ENCODE measurements at regions not wholly inside any gene's neighbourhood (a gene's known extent, or its start where the extent isn't known, plus 50 kb on each side); places are given as distances from the start of the nearest gene placed in this dataset.
"Not testable (repeated sequence)": the region's sequence is repeated elsewhere in the genome, so short reads cannot be mapped to it uniquely, and the experiment has no call there.

- no peak for DNase-seq
These were observed 175.3 kb upstream of the SEMA3E start for GRCh38 chr7:83824214-83824613.

GRCh38 chr7:83821866-83822265 lies 172.9 kb upstream of the SEMA3E start:
- no peak for DNase-seq

DNA sequence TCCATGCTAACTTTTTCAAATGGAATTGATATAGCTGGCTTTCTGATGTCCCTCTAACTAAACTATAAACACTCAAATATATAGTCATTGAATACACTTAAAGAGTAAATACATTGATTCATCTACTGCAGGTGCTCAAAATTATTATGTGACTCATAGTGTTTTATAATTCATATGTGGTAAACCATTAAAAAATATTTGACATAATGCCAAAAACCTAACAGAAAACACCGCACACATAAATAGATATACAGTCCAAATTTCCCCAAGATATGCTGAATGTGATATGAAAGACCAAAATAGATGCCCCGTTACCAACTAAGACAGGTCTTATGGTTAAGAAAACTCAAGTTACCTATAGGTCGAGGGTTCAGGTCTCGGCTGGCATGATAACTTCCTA lies 171.7 kb upstream of the SEMA3E start:
- DNase-seq = no peak

DNA sequence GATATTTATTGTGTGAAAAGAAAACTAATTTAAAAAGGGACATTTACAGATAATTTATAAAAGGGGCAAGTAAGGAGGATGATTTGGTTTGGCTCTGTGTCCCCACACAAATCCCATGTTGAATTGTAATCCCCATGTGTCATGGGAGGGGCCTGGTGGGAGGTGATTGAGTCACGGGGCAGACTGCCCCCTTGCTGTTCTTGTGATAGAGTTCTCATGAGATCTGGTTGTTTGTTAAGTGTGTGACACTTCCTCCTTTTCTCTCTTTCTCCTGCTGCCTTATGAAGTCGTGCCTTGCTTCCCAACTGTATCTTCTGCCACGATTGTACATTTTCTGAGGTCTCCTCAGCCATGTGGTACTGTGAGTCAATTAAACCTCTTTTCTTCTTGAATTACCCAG lies 171.0 kb upstream of the SEMA3E start:
- no peak for DNase-seq

GRCh38 chr7:83814480-83814879 lies 165.5 kb upstream of the SEMA3E start:
- no peak for DNase-seq

DNA sequence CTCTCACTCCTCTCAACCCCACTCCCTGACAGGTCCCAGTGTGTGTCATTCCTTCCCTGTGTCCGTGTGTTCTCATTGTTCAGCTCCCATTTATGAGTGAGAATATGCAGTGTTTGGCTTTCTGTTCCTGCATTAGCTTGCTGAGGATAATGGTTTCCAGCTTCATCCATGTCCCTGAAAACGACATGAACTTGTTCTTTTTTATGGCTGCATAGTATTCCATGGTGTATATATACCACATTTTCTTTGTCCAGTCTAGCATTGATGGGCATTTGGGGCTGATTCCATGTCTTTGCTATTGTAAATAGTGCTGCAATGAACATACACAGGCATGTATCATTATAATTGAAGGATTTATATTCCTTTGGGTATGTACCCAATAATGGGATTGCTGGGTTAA lies 163.6 kb upstream of the SEMA3E start:
- not testable (repeated sequence) for DNase-seq

DNA sequence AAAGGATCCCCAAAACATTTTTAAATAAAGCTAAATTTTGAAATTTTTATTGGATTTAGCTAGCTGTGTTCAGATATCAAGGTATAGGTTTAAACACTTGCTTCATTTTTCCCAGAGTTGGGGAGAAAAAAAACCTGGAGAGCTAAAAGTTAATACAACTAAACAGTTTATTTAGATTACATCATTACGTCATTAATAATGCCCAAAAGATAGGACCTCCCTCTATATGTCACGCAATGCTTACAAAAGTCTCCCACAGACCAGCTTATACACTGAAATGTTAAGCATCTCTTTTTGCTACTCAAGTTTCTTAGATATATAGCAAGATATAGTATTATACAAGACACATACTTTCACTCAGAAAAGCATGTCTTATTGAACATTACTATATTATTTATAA lies 160.0 kb upstream of the SEMA3E start:
- no peak for DNase-seq

GRCh38 chr7:83807774-83808173 lies 158.8 kb upstream of the SEMA3E start:
- no peak for DNase-seq

GRCh38 chr7:83806538-83806937 lies 157.6 kb upstream of the SEMA3E start:
- no peak for DNase-seq

DNA sequence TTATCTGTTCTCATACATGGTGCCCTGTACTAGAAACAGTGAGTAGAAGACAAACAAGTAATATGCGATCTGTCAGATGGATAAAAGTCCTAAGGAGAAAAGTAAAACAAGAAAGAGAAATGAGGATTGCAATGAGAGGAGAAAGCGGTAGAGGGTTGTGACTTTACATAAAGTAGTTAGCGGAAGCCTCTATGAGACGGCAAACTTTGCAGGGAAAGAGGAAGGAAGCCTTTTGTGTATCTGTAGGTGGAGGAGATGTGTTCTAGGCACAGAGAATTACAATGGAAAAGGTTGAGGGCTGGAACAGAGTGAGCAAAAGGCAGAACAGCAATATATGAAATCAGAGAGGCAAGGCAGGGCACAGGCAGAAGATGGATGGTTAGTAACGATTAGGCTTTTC lies 150.4 kb upstream of the SEMA3E start:
- DNase-seq = no peak

- DNase-seq = no peak
These were observed 149.6 kb upstream of the SEMA3E start for GRCh38 chr7:83798489-83798888.

GRCh38 chr7:83796760-83797159 lies 147.8 kb upstream of the SEMA3E start:
- no peak for DNase-seq

DNA sequence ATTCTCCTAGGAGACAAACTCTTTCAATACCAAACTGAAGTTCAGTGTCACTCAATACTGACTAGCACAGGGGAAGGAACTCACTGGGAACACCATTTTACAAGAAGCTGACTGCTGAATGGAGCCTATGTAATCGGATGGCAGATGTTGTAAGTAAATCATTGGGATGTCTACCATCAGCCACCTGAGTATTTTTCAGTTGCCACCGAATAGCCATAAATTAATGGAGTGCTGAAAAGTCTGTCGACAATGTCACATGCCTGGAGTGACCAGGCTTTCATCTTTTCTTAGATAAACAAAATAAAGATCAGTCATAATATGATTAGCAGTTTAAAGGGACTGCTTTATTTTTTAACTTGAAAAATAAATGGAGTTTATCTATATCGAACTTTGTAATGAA lies 145.9 kb upstream of the SEMA3E start:
- no peak for DNase-seq

- no peak for DNase-seq
These were observed 144.6 kb upstream of the SEMA3E start for GRCh38 chr7:83793558-83793957.

DNA sequence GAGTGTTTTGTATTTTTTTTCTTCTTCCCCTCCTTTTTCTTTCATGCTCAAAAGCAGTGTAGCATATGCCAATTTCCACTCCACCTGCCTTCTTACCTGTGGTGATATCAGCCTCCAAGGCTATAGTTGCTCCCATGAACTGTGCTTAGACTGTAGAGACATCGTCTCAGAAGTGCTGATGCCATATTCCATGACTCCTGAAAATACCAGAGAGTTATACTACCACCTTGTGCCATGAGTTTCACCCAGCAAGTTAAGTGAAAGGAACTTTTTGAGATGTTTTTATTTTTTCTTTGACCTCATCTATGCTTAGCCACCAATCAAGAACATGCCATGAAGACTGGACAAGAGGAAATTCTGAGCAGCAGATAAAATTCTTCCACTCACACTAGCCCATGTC lies 142.8 kb upstream of the SEMA3E start:
- DNase-seq = no peak

GRCh38 chr7:83786858-83787257 lies 137.9 kb upstream of the SEMA3E start:
- DNase-seq = no peak

GRCh38 chr7:83782628-83783027 lies 133.7 kb upstream of the SEMA3E start:
- no peak for DNase-seq

DNA sequence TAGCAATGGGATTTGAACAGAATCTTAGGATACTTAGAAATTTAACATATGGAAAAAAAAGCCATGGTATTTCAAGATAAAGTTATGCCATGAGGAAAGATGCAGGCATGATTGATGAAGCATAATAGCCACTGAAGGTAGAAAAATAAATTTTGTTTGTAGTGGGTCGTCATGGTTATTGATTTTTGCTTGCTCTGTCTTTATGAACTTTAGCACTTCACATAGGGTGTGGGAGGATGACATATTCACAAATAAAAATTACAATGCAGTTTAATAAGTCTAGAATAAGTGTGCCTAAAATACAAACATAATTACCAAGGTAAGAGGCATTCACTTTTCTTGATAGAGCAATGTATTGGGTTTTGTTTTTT lies 129.1 kb upstream of the SEMA3E start:
- no peak for DNase-seq

DNA sequence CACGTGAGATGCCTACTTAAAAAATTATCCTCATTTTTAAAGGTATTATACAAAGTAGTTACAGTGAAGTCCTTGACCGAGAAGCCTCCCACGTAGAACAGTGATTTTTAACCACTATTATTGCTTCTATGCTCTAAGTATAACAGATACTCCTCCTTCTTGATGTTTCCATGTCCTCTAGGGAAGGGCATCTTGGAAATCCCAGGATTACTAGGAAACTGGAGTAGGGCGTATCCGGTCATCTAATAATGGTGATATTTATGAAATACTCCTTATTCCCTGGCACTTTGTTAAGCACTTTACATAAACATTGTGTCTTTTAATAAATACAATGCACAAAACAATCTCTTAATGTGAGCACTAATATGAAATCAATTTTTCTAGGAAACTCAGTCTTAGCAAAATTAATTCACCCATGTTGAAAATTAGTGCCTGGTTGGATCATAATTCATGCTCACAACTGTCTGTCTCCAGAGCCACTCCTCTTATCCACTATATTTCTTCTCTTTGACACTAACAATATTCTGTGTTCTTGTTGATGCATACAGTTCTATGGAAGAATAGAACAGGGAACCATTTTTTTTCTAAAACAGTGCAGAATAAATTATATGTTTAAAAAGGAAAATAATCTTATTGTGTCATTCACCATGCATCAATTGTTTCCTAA lies 128.6 kb upstream of the SEMA3E start:
- DNase-seq = no peak

- DNase-seq = no peak
These were observed 120.5 kb upstream of the SEMA3E start for GRCh38 chr7:83769407-83769806.

DNA sequence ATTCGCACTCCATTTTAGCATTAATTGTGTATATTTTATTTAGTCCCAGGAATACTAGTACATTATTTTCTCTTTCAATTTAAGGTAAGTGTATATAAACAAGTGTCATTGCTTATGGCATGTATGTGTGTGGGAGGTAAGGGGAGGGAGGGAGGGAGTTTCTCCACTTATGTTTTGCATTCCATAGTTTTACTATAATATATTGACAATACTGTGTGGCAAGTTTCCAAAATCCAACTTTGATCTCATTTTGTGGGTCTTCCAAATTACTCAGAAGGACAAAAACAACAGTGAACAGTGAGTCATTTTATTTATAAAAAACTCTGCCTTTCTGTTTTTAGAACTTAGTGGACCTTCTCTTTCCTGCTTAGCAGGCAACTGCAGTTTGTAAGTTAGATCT lies 102.3 kb upstream of the SEMA3E start:
- no peak for DNase-seq

- no peak for DNase-seq
These were observed 100.6 kb upstream of the SEMA3E start for GRCh38 chr7:83749495-83749894.

- no peak for DNase-seq
These were observed 90.6 kb upstream of the SEMA3E start for GRCh38 chr7:83739527-83739926.

DNA sequence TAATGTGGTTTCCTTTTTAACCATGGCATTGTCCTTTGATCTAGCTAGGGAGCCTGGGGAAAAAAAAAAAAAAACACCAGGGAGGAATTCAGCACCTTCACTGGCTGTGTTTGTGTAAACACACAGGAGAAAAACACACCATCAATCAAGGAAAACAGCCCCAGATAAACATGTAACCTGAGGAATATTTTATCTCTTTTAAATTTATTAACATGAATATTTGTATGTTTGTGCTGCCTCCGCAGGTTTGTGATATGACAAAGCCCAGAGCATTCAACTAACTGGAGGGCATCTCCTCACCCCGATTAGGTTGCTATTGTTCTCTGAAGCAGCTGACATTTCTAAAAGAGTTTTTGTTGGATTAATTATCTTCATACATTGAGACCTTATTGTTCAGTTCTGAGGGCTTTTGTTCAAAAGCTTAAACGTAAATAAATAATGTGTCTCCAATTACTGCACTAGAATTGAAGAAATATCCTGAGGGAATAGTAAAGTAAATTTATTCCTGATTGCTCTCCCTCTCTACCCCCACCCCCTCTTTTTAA lies 89.4 kb upstream of the SEMA3E start:
- DNase-seq = peak; percentile 22

DNA sequence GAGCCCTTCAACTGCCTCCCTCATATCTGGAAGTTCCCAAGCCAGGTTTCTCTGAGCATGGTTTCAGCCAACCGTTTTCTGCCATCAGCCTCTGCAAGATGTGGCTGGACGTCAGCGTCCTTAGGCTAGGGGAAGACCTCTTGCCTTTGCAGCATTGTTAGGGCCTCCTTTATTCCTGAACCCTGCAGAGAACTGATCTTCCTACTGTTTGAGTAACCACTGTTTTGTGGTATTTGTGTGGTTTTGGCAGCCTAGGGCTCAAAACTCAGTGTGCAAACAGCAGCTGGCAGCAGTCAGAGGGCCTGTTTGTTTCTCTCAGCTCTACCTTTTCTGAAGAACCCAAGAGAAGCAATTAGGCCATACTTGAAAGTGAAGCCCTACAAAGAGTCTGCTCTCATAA lies 83.4 kb upstream of the SEMA3E start:
- DNase-seq = no peak

Measured in DMS153 (cell line).